ENCODE measurements at regions not wholly inside any gene's neighbourhood (a gene's known extent, or its start where the extent isn't known, plus 50 kb on each side); places are given as distances from the start of the nearest gene placed in this dataset.

GRCh38 chr15:94177112-94177511 is 54.2 kb upstream of the MCTP2 start:
- DNase-seq (ENCODE audit: low spot score): no peak

GRCh38 chr15:94175420-94175819 is 55.9 kb upstream of the MCTP2 start:
- DNase-seq (ENCODE audit: low spot score): no peak

DNA sequence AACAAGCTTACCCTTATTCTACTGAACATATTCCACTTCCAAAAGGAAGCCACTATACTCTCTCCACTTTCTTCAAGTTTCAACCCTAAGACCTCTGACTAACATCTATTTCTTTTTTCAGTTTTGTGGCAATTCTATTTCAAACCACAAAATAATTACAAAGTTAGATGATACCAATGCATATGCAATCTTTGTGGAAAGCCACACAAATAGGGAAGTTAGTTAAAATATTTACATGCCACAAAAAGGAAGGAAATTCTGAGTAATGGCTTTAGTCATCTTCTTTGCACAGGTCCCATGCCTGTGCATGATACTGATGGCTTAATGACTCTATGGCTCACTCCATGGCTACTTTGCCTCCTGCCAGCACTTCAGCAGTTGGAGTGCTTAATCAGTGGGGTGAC is 57.0 kb upstream of the MCTP2 start:
- no peak for DNase-seq (ENCODE audit: low spot score)

GRCh38 chr15:94168250-94168649 is 63.1 kb upstream of the MCTP2 start:
- DNase-seq (ENCODE audit: low spot score): no peak

- no peak for DNase-seq (ENCODE audit: low spot score)
Measured at GRCh38 chr15:94164971-94165370, 66.4 kb upstream of the MCTP2 start.

- no peak for DNase-seq (ENCODE audit: low spot score)
Measured at GRCh38 chr15:94164202-94164807, 67.1 kb upstream of the MCTP2 start.

GRCh38 chr15:94162939-94163338 is 68.4 kb upstream of the MCTP2 start:
- no peak for DNase-seq (ENCODE audit: low spot score)

DNA sequence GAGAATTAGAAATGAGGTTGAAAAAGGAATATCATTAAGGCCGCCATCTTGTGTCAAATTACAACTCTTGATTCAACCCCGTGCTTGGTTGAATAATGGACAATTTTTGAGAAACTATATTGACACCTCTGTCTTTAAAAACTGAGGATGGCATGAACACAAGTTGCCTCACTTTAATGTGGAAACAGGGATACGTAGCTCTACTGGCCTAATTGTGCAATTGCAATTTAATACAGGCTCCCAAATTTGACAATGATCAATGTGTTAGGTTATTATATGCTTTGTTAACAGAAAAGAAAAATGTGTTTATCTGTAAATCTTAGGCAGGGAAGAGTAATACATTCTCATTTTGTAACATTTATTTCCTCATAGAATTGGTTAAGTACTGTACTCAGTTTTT is 77.1 kb upstream of the MCTP2 start:
- no peak for DNase-seq (ENCODE audit: low spot score)

DNA sequence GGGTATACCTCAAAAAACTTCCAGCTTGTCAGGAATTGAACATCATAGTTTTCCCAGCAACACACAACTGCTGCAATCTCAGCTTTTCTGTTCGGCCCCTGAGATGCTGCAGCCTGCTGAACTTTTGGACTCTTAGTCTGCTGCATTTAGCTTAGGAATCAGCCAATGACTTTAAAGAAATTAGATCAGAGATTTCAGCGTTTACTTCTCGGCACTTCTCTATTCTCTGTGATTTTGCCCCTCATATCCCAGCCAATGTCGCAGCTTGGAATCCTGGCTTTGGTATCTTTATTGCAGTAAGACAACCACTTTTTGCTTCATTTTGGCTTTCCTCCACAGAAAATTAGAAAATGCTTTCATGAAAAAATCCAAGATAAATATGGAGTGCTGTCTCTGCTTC is 86.3 kb upstream of the MCTP2 start:
- DNase-seq (ENCODE audit: low spot score): no peak

GRCh38 chr15:94141802-94142201 is 89.6 kb upstream of the MCTP2 start:
- DNase-seq (ENCODE audit: low spot score): no peak

DNA sequence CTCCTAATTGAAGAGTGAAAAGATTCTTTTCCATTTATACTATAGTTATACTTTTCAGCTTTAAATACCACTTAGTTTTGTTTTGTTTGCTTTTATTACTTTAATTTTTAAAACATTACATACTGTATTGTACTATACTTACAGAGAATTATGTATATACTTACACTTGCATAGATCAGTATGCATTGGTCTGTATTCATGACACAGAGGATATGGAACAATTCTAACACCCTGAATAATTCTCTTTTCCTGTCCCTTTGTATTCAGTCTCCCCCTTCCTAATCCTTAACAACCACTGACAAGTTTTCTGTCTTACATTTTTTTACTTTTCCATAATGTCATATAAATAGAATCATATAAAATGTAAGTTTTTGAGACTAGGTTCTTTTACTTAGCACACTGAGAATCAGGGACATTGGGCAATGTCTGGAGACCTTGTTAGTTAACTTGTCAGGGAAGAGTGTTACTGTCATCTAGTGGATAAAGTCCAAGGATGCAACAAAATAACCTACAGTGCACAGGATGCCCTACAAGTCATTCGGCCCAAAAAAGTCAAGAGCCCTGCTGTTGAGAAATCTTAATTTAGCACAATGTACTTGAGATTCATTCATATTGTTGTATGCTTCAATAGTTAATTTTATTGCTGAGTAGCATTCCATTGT is 95.7 kb upstream of the MCTP2 start:
- no peak for DNase-seq (ENCODE audit: low spot score)

DNA sequence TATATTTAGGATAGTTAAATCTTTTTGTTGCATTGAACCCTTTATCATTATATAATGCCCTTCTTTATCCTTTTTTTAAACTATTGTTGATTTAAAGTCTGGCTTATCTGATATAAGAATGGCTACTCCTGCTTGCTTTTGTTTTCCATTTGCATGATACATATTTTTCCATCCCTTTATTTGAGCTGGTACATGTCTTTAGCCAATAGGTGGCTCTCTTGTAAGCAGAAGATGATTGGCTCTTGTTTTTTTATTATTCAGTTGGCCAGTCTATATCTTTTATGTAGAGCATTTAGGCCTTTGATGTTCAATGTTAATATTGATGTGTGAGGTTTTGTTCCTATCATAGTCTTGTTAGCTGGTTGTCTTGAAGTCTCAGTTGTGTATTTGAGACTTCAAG is 99.5 kb upstream of the MCTP2 start:
- no peak for DNase-seq (ENCODE audit: low spot score)

DNA sequence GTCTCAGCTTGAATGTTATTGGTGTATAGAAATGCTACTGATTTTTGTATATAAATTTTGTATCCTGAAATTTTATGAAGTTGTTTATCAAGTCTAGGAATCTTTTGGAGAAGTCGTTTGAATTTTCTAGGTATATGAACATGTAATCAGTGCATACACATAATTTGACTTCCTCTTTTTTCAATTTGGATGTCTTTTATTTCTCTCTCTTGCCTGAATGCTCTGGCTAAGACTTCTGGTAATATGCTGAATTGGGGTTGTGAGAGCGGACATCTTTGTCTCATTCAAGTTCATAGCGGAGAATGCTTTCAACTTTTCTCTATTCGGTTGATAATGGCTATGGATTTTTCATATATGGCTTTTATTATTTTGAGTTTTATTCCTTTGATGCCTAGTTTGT is 100.9 kb upstream of the MCTP2 start:
- DNase-seq (ENCODE audit: low spot score): no peak

DNA sequence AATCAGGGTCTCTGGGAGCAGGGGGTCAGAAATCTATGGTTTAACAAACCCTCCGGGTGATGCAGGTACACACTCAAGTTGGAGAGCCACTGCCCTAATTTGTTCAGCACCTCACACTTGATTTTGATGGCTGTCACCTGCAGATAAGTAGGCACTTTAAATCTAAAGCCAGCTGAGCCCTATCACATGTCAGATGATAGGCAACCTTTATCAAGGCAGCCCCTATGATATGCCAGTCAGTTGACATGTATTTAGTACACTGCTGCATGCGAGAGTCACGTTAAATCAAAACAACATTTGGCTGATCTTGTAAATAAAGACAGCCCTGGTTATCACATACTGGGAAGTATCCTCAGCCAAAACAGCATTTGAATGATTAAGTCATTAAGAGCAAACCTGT is 104.4 kb upstream of the MCTP2 start:
- no peak for DNase-seq (ENCODE audit: low spot score)

GRCh38 chr15:94125698-94126097 is 105.7 kb upstream of the MCTP2 start:
- no peak for DNase-seq (ENCODE audit: low spot score)

- DNase-seq (ENCODE audit: low spot score): no peak
Measured at GRCh38 chr15:94125156-94125555, 106.2 kb upstream of the MCTP2 start.

DNA sequence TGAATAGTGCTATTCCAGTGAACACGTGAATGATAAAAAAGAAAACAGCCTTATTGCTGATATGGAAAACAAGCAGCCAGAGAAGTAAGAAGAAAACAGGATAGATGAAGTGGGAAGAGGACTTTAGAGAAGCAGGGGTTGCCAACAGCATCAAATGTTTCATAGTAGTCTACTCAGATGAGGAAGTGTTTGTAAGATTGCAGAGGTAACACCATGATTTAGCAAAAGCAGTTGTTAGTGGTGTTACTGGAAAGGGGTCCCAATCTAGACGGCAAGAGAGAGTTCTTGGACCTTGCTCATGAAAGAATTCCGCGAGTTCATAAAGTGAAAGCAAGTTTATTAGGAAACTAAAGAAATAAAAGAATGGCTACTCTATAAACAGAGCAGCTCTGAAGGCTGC is 108.8 kb upstream of the MCTP2 start:
- DNase-seq (ENCODE audit: low spot score): no peak

GRCh38 chr15:94119923-94120775 is 111.2 kb upstream of the MCTP2 start:
- DNase-seq (ENCODE audit: low spot score): no peak

DNA sequence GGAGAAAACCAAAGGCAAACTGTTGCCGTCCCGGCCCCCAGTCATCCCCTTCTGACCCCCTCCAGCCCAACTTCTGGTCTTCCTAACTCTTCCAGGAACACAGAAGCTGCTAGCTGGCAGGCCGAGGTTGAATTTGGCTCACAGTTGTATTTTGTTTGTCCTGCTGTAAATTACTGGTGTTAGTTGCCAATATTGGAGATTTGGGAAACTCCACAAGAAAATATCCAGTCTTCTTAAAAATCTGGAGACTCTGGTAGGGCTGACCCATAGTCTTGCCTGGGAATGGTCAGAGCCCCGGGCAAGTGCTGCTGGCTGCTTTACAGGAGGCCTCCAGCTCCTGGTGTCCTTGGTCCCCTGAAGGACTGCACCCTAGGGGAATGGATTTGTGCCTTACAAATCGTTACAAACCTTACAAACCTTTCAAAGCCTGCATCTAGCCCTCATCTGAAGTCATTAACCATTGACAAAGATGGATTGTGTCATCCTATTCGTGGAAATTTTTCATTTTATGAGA is 112.0 kb upstream of the MCTP2 start:
- DNase-seq (ENCODE audit: low spot score): no peak

GRCh38 chr15:94110476-94111130 is 120.8 kb upstream of the MCTP2 start:
- DNase-seq (ENCODE audit: low spot score): no peak

DNA sequence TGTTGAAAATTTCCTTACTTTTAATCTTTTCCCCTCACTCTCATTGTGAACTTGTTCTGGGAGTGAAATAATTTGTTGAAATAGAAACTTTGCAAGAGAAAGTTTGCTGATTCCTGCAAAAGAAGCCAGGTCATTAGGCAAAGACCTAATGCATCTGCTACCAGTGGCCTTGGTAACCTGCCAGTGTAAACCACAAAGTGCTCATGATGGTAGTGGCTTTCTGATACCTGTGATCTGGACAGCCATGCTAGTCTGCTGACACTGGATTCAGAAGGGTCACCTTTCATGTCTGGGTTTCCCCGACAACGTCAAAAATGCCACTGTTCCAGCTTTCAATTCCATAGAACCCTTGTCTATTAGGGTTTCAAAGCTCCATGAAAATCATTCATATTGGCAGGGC is 123.7 kb upstream of the MCTP2 start:
- no peak for DNase-seq (ENCODE audit: low spot score)

DNA sequence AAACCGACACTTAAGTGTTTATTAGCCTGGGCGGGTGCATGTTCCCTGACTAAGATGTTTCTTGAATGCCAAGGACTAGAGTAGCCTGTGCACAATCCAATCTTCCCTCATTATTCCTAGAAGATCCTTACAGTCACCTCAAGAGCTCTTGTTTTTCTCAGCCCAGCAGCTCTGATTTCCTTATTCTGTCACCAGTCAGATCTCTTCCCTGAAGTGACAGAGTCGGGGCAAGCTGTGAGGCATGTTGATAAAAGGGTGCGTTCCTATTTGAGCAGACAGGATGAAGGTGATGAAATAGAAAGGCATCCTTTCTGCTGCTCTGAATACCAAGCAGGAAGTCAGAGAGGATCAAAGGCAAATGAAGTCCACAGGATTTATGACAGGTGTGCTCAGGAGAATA is 125.6 kb upstream of the MCTP2 start:
- no peak for DNase-seq (ENCODE audit: low spot score)

All from mesenteric fat pad (tissue), 1 donor.